ENCODE measurements at regions not wholly inside any gene's neighbourhood (a gene's known extent, or its start where the extent isn't known, plus 50 kb on each side); places are given as distances from the start of the nearest gene placed in this dataset.

DNA sequence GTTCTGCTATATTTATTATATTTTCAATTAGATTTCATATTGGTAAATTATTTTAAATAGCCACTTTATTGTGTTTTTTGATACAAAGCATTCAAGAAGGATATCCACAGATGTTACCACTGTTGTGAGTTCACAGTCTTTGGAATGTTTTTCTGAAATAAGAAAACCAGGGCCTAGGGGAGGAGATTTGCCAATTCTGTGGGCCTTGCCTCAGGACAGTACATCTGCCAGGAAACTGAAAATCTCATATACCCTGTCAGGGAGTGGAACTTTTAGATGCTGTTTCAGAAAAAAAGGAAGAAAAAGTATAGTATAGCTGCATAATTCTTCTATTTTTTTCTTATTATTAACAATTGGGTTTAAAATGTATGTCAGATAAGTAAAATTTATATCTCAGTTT, 995.9 kb upstream of the ADGRB3 start:
- POLR2A ChIA-PET (ENCODE audit: low non-redundant PET), result no interaction called here
- H3K36me3 ChIP-seq (ENCODE audit: insufficient read depth, low read length, poor library complexity, severe bottlenecking), result no peaks in the 10 kb centered on the region
- intact Hi-C loops (cut with micrococcal nuclease; ENCODE audit: unreplicated experiment), result no loop called here
- no peaks in the 10 kb centered on the region for H3K4me1 ChIP-seq (ENCODE audit: insufficient read depth, low read length, poor library complexity, severe bottlenecking)
- TF ChIP-seq EZH2 (IDR thresholded peaks at IDR 0.05; ENCODE audit: borderline replicate concordance, low read depth, low read length, poor library complexity, severe bottlenecking), result no peak
- TF ChIP-seq, protein P1, sequence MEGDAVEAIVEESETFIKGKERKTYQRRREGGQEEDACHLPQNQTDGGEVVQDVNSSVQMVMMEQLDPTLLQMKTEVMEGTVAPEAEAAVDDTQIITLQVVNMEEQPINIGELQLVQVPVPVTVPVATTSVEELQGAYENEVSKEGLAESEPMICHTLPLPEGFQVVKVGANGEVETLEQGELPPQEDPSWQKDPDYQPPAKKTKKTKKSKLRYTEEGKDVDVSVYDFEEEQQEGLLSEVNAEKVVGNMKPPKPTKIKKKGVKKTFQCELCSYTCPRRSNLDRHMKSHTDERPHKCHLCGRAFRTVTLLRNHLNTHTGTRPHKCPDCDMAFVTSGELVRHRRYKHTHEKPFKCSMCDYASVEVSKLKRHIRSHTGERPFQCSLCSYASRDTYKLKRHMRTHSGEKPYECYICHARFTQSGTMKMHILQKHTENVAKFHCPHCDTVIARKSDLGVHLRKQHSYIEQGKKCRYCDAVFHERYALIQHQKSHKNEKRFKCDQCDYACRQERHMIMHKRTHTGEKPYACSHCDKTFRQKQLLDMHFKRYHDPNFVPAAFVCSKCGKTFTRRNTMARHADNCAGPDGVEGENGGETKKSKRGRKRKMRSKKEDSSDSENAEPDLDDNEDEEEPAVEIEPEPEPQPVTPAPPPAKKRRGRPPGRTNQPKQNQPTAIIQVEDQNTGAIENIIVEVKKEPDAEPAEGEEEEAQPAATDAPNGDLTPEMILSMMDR (conservative IDR thresholded peaks at IDR 0.05; ENCODE audit: low read depth, low read length), result no peak
- no peak overlapping the region for H3K4me3 ChIP-seq (ENCODE audit: low read depth, low read length, poor library complexity, severe bottlenecking)
- no peaks in the 10 kb centered on the region for H3K27me3 ChIP-seq (replicated peaks; ENCODE audit: insufficient read depth, low read depth, low read length, poor library complexity)
- H3K27ac ChIP-seq (ENCODE audit: low read depth, low read length, poor library complexity, severe bottlenecking), result no peak overlapping the region
- H3K9me3 ChIP-seq (ENCODE audit: low read depth, low read length, poor library complexity, severe bottlenecking), result no peaks in the 10 kb centered on the region
- DNase-seq (ENCODE audit: low spot score), result no peak
- CTCF ChIA-PET, result no interaction called here
- no TSS peak for BruUV-seq (replicated peaks)

DNA sequence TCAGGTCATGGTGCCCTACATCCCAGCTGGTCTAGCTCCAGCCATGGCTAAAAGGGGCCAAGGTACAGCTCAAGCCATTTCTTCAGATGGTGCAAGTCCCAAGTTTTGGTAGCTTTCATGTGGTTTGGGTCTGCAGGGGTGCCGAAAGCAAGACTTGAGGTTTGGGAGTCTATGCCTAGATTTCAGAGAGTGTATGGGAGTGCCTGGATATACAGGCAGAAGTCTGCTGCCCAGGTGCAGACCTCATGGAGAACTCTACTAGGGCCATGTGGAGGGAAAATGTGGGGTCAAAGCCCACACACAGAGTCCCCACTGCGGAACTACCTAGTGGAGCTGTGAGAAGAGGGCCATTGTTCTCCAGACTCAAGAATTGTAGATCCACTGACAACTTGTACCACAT, 1000.9 kb upstream of the ADGRB3 start:
- TF ChIP-seq, protein P1 (conservative IDR thresholded peaks at IDR 0.05; ENCODE audit: low read depth, low read length), result no peak
- no peak for TF ChIP-seq EZH2 (IDR thresholded peaks at IDR 0.05; ENCODE audit: borderline replicate concordance, low read depth, low read length, poor library complexity, severe bottlenecking)
- CTCF ChIA-PET, result no interaction called here
- POLR2A ChIA-PET (ENCODE audit: low non-redundant PET), result no interaction called here
- no peaks in the 10 kb centered on the region for H3K27me3 ChIP-seq (replicated peaks; ENCODE audit: insufficient read depth, low read depth, low read length, poor library complexity)
- H3K36me3 ChIP-seq (ENCODE audit: insufficient read depth, low read length, poor library complexity, severe bottlenecking), result no peaks in the 10 kb centered on the region
- DNase-seq (ENCODE audit: low spot score), result no peak
- H3K4me1 ChIP-seq (ENCODE audit: insufficient read depth, low read length, poor library complexity, severe bottlenecking), result peaks cover 6% of the 10 kb centered on the region
- no peak overlapping the region for H3K27ac ChIP-seq (ENCODE audit: low read depth, low read length, poor library complexity, severe bottlenecking)
- no TSS peak for BruUV-seq (replicated peaks)
- intact Hi-C loops (cut with micrococcal nuclease; ENCODE audit: unreplicated experiment), result no loop called here
- H3K9me3 ChIP-seq (ENCODE audit: low read depth, low read length, poor library complexity, severe bottlenecking), result no peaks in the 10 kb centered on the region
- H3K4me3 ChIP-seq (ENCODE audit: low read depth, low read length, poor library complexity, severe bottlenecking), result no peak overlapping the region

DNA sequence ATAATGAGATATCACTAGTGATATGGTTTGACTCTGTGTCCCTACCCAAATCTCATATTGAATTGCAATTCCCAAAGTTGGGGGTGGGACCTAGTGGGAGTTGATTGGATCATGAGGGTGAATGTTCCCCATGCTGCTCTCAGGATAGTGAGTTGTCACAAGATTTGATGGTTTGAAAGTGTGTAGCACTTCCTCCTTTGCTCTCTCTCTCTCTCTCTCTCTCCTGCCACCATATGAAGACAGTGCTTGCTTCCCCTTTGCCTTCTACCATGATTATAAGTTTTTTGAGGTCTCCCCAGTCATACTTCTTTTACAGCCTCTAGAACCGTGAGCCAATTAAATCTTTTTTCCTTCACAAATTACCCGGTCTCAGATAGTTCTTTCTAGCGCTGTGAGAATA, 1002.0 kb upstream of the ADGRB3 start:
- Histone ChIP-seq H3K4me1 (ENCODE audit: insufficient read depth, low read length, poor library complexity, severe bottlenecking) (peaks cover 9% of the 10 kb centered on the region), H3K36me3 (ENCODE audit: insufficient read depth, low read length, poor library complexity, severe bottlenecking) (no peaks in the 10 kb centered on the region), H3K9me3 (ENCODE audit: low read depth, low read length, poor library complexity, severe bottlenecking) (no peaks in the 10 kb centered on the region), H3K4me3 (ENCODE audit: low read depth, low read length, poor library complexity, severe bottlenecking) (no peak overlapping the region), H3K27me3 (replicated peaks; ENCODE audit: insufficient read depth, low read depth, low read length, poor library complexity) (no peaks in the 10 kb centered on the region), H3K27ac (ENCODE audit: low read depth, low read length, poor library complexity, severe bottlenecking) (no peak overlapping the region)
- no TSS peak for BruUV-seq (replicated peaks)
- TF ChIP-seq, protein P1 (conservative IDR thresholded peaks at IDR 0.05; ENCODE audit: low read depth, low read length), result no peak
- no peak for TF ChIP-seq EZH2 (IDR thresholded peaks at IDR 0.05; ENCODE audit: borderline replicate concordance, low read depth, low read length, poor library complexity, severe bottlenecking)
- no peak for DNase-seq (ENCODE audit: low spot score)
- CTCF ChIA-PET, result no interaction called here
- POLR2A ChIA-PET (ENCODE audit: low non-redundant PET), result no interaction called here
- intact Hi-C loops (cut with micrococcal nuclease; ENCODE audit: unreplicated experiment), result no loop called here

Data from A673 (cell line).